Liver (tissue), 8 donors: ENCODE measurements at regions not wholly inside any gene's neighbourhood (a gene's known extent, or its start where the extent isn't known, plus 50 kb on each side); places are given as distances from the start of the nearest gene placed in this dataset.

ENCODE experiments used
- DNase-seq: peaks from one replicate; pipeline ENCODE4 v3.0.0-alpha.2; 2017; ENCODE audit warnings: low spot score
- H3K27ac ChIP-seq, 2 donors: one replicate each; pipeline ENCODE4 v1.7.0; 2013; ENCODE audit warnings: inconsistent platforms in 2 of 2, low read length in 2 of 2, control low read depth in 1 of 2, low read depth in 1 of 2, mild to moderate bottlenecking in 1 of 2
- H3K27me3 ChIP-seq, 4 donors: one replicate each; pipeline versions ENCODE4 v1.6.1 to v1.7.0; 2013; ENCODE audit warnings: low read length in 3 of 4, inconsistent platforms in 1 of 4, mild to moderate bottlenecking in 1 of 4, moderate library complexity in 1 of 4; ENCODE audit not compliant: control insufficient read depth in 4 of 4, insufficient read depth in 4 of 4
- H3K36me3 ChIP-seq, 4 donors: one replicate each; pipeline versions ENCODE4 v1.6.1 to v1.7.0; 2013; ENCODE audit warnings: low read length in 3 of 4, mild to moderate bottlenecking in 3 of 4, low read depth in 1 of 4, moderate library complexity in 1 of 4; ENCODE audit not compliant: control insufficient read depth in 4 of 4, insufficient read depth in 3 of 4
- H3K4me1 ChIP-seq, 4 donors: one replicate each; pipeline versions ENCODE4 v1.6.1 to v1.7.0; 2013; ENCODE audit warnings: low read length in 3 of 4, mild to moderate bottlenecking in 3 of 4, moderate library complexity in 1 of 4; ENCODE audit not compliant: control insufficient read depth in 4 of 4, insufficient read depth in 4 of 4
- H3K4me3 ChIP-seq, 3 donors: one replicate each; pipeline versions ENCODE4 v1.6.1 to v1.7.0; 2013; ENCODE audit warnings: low read length in 3 of 3, control low read depth in 1 of 3, low read depth in 1 of 3, mild to moderate bottlenecking in 1 of 3
- H3K9ac ChIP-seq, 2 donors: one replicate each; pipeline ENCODE4 v1.7.0; 2013; ENCODE audit warnings: low read length in 2 of 2, mild to moderate bottlenecking in 2 of 2, moderate library complexity in 2 of 2, control low read depth in 1 of 2, low read depth in 1 of 2
- H3K9me3 ChIP-seq, 4 donors: one replicate each; pipeline versions ENCODE4 v1.6.1 to v1.7.0; 2013; ENCODE audit warnings: low read length in 3 of 4; ENCODE audit not compliant: control insufficient read depth in 4 of 4
- ATF3 ChIP-seq: IDR thresholded peaks from 2 replicates; pipeline ENCODE4 v1.6.1; 2016; ENCODE audit warnings: antibody characterized with exemption
- CTCF ChIP-seq: fragments of 150-350 bp; IDR thresholded peaks from 2 replicates; pipeline ENCODE4 v1.5.1; 2017; ENCODE audit warnings: improper control_type of control experiment, low read depth, low read length; ENCODE audit not compliant: missing input control
- EGR1 ChIP-seq, 2 donors: IDR thresholded peaks; 2 replicates each; pipeline ENCODE4 v1.6.1; 2016 to 2018; ENCODE audit warnings: antibody characterized with exemption in 2 of 2, low read depth in 2 of 2
- FOXA1 ChIP-seq: IDR thresholded peaks from 2 replicates; pipeline ENCODE4 v1.6.1; 2016; ENCODE audit warnings: antibody characterized with exemption
- FOXA2 ChIP-seq: IDR thresholded peaks from 2 replicates; pipeline ENCODE4 v1.6.1; 2016; ENCODE audit warnings: antibody characterized with exemption
- GABPA ChIP-seq, 2 donors: IDR thresholded peaks in 1 of 2; conservative IDR thresholded peaks in 1 of 2; 2 replicates each; pipeline ENCODE4 v1.6.1; 2016; ENCODE audit warnings: antibody characterized with exemption in 2 of 2, mild to moderate bottlenecking in 1 of 2, moderate library complexity in 1 of 2
- HNF4A ChIP-seq, 2 donors: conservative IDR thresholded peaks; 2 replicates each; pipeline ENCODE4 v1.6.1; 2016; ENCODE audit warnings: antibody characterized with exemption in 2 of 2, mild to moderate bottlenecking in 2 of 2
- JUND ChIP-seq, 2 donors: IDR thresholded peaks; 2 replicates each; pipeline ENCODE4 v1.6.1; 2016; ENCODE audit warnings: antibody characterized with exemption in 2 of 2
- MAX ChIP-seq: IDR thresholded peaks from 2 replicates; pipeline ENCODE4 v1.6.1; 2016; ENCODE audit warnings: antibody characterized with exemption
- NR2F2 ChIP-seq: IDR thresholded peaks from 2 replicates; pipeline ENCODE4 v1.6.1; 2016; ENCODE audit warnings: antibody characterized with exemption
- REST ChIP-seq: IDR thresholded peaks from 2 replicates; pipeline ENCODE4 v1.6.1; 2016; ENCODE audit warnings: antibody characterized with exemption, mild to moderate bottlenecking
- RXRA ChIP-seq, 2 donors: IDR thresholded peaks; 2 replicates each; pipeline ENCODE4 v1.6.1; 2017 to 2018; ENCODE audit warnings: antibody characterized with exemption in 2 of 2, mild to moderate bottlenecking in 1 of 2
- SP1 ChIP-seq: IDR thresholded peaks from 2 replicates; pipeline ENCODE4 v1.6.1; 2018; ENCODE audit warnings: antibody characterized with exemption, mild to moderate bottlenecking
- TAF1 ChIP-seq: conservative IDR thresholded peaks from 2 replicates; pipeline ENCODE4 v1.6.1; 2016; ENCODE audit warnings: antibody characterized with exemption, mild to moderate bottlenecking
- YY1 ChIP-seq: IDR thresholded peaks from 2 replicates; pipeline ENCODE4 v1.6.1; 2016; ENCODE audit warnings: antibody characterized with exemption, mild to moderate bottlenecking
- ZBTB33 ChIP-seq: IDR thresholded peaks from 2 replicates; pipeline ENCODE4 v1.6.1; 2016; ENCODE audit warnings: antibody characterized with exemption
- WGBS: extraction: QIAGEN DNeasy Blood & Tissue Kit; methylation state at CpG from one replicate; pipeline ENCODE4 v1.1.7; 2013; 5-methylcytosine and 5-hydroxymethylcytosine counted together
- donor health status: healthy.
- donor health status: healthy.
- donor health status: healthy.
- donor health status: healthy.
- donor health status: healthy.

GRCh38 chr1:87262688-87263087 is 66.0 kb upstream of the LMO4 start:
- TF ChIP-seq REST (no peak), HNF4A (conservative IDR thresholded peaks at IDR 0.05) (no peak), JUND (IDR thresholded peaks at IDR 0.05) (no peak), MAX (no peak), FOXA1 (no peak), RXRA (IDR thresholded peaks at IDR 0.05) (no peak), GABPA (IDR thresholded peaks at IDR 0.05 in 1 of 2, conservative IDR thresholded peaks at IDR 0.05 in 1 of 2) (no peak), EGR1 (IDR thresholded peaks at IDR 0.05; ENCODE audit: low read depth in 2 of 2) (no peak), SP1 (no peak), ATF3 (no peak), ZBTB33 (no peak), FOXA2 (no peak), CTCF (no peak), NR2F2 (no peak), YY1 (no peak), TAF1 (no peak)
- H3K36me3 ChIP-seq, result no peaks in the 10 kb centered on the region
- H3K27ac ChIP-seq, result no peak overlapping the region
- no peaks in the 10 kb centered on the region for H3K9me3 ChIP-seq
- no peak for DNase-seq
- peaks cover 0 to 2% (median 0%) of the 10 kb centered on the region in 4 donors for H3K27me3 ChIP-seq
- WGBS, result 71% methylated on average over 3 of the region's 3 CpGs
- H3K9ac ChIP-seq, result no peak overlapping the region
- no peaks in the 10 kb centered on the region for H3K4me1 ChIP-seq
- H3K4me3 ChIP-seq, result no peak overlapping the region

- DNase-seq, result no peak
- H3K4me3 ChIP-seq, result no peak overlapping the region
- no peak overlapping the region for H3K27ac ChIP-seq
- H3K4me1 ChIP-seq, result no peaks in the 10 kb centered on the region
- H3K27me3 ChIP-seq, result peaks cover 0 to 5% (median 0%) of the 10 kb centered on the region in 4 donors
- WGBS, result 65% methylated on average over 2 of the region's 2 CpGs
- no peaks in the 10 kb centered on the region for H3K9me3 ChIP-seq
- TF ChIP-seq ATF3 (no peak), CTCF (no peak), TAF1 (no peak), RXRA (IDR thresholded peaks at IDR 0.05) (no peak), REST (no peak), GABPA (IDR thresholded peaks at IDR 0.05 in 1 of 2, conservative IDR thresholded peaks at IDR 0.05 in 1 of 2) (no peak), MAX (no peak), YY1 (no peak), JUND (IDR thresholded peaks at IDR 0.05) (no peak), SP1 (no peak), NR2F2 (no peak), FOXA2 (no peak)
- H3K9ac ChIP-seq, result no peak overlapping the region
- no peaks in the 10 kb centered on the region for H3K36me3 ChIP-seq
These were observed 65.4 kb upstream of the LMO4 start for GRCh38 chr1:87263281-87263680.
